Fibroblast of the aortic adventitia (primary cell): ENCODE measurements at regions not wholly inside any gene's neighbourhood (a gene's known extent, or its start where the extent isn't known, plus 50 kb on each side); places are given as distances from the start of the nearest gene placed in this dataset.

Experiments used
- DNase-seq: peaks from one replicate; pipeline ENCODE4 v3.0.0-alpha.2; 2010; ENCODE audit warnings: low read depth
- H3K4me3 ChIP-seq: 2 replicates; pipeline ENCODE4 v1.5.1; 2011; ENCODE audit warnings: low read depth, mild to moderate bottlenecking, control low read depth, low read length, moderate library complexity
- CTCF ChIP-seq: IDR thresholded peaks from 2 replicates; pipeline ENCODE4 v1.5.1; 2011; ENCODE audit warnings: mild to moderate bottlenecking, low read length, control low read depth, inconsistent platforms; ENCODE audit not compliant: insufficient read depth

- no peak overlapping the region for H3K4me3 ChIP-seq
- no peak for DNase-seq
- no peak for TF ChIP-seq CTCF
Measured at GRCh38 chr5:60223342-60223741, 329.8 kb upstream of the PDE4D start.

GRCh38 chr5:60219921-60220320 is 326.4 kb upstream of the PDE4D start:
- no peak overlapping the region for H3K4me3 ChIP-seq
- no peak for TF ChIP-seq CTCF
- DNase-seq = no peak

GRCh38 chr5:60210810-60211209 is 317.3 kb upstream of the PDE4D start:
- no peak for TF ChIP-seq CTCF
- H3K4me3 ChIP-seq = no peak overlapping the region
- DNase-seq = no peak

- DNase-seq = no peak
- no peak for TF ChIP-seq CTCF
- no peak overlapping the region for H3K4me3 ChIP-seq
Measured at GRCh38 chr5:60209146-60209840, 315.8 kb upstream of the PDE4D start.

- no peak for TF ChIP-seq CTCF
- no peak overlapping the region for H3K4me3 ChIP-seq
- no peak for DNase-seq
Measured at GRCh38 chr5:60208716-60209115, 315.2 kb upstream of the PDE4D start.

GRCh38 chr5:60207040-60207439 is 313.5 kb upstream of the PDE4D start:
- H3K4me3 ChIP-seq = no peak overlapping the region
- DNase-seq = no peak
- no peak for TF ChIP-seq CTCF

- DNase-seq = no peak
- TF ChIP-seq CTCF = no peak
- H3K4me3 ChIP-seq = no peak overlapping the region
Measured at GRCh38 chr5:60206234-60206633, 312.7 kb upstream of the PDE4D start.
